HG02884 (cell line): ENCODE measurements at regions not wholly inside any gene's neighbourhood (a gene's known extent, or its start where the extent isn't known, plus 50 kb on each side); places are given as distances from the start of the nearest gene placed in this dataset.
A peak's percentile ranks its signal among the peaks of the same experiment; 100 is the strongest.

Experiments
- ATAC-seq: cut with Tn5 transposase; IDR thresholded peaks from one replicate; pipeline ENCODE4 v1.9.1; 2021; ENCODE audit warnings: mild to moderate bottlenecking, moderate library complexity; ENCODE audit not compliant: unreplicated experiment

DNA sequence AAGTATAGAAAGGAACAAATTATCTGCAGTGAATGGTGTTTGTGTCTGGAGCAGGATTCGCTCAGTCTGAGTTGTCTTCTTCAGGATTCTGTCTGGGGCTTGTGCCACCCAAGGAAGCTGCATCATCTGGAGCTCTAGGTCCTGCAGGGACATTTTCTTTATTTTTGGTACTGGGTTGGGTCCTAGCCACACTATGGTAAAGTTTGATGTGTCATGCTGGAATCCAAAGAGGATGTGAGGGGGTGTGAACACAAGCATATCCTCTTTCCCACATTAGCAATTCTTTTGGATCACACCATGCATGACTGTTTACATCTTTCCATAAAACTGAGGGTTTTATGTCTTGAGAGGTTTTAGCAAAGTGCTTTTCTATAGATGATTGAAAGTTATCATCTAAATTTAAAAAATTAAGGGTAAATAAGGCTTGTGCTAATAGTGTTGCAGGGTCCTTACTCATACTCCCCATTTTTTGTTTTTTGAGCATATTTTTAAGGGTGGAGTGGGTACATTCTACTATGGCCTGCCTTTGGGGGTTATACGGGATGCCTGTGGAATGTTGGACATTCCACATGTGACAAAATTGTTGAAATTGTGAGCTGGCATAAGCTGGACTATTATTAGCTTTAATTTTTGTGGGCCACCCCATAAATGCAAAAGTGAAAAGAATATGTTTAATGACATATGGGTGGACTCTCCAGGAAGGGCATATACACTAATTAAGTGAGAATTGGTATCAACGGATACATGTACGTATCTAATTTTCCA lies 152.0 kb upstream of the HMCN1 start:
- no peak for ATAC-seq

GRCh38 chr1:185581020-185581419 lies 153.2 kb upstream of the HMCN1 start:
- ATAC-seq, result no peak

DNA sequence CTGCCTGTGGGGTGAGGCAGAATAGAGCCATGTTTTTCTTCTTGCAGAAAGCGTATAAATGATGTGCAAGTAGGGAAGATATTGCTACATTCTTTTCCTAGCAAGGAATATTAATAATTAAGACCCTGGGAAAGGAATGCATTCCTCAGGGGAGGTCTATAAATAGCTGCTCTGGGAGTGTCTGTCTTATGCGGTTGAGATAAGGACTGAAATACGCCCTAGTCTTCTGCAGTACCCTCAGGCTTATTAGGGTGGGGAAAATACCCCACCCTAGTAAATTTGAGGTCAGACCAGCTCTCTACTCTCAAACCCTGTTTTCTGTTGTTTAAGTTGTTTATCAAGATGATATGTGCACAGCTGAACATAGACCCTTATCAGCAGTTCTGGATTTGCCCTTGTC lies 155.9 kb upstream of the HMCN1 start:
- ATAC-seq, result no peak

DNA sequence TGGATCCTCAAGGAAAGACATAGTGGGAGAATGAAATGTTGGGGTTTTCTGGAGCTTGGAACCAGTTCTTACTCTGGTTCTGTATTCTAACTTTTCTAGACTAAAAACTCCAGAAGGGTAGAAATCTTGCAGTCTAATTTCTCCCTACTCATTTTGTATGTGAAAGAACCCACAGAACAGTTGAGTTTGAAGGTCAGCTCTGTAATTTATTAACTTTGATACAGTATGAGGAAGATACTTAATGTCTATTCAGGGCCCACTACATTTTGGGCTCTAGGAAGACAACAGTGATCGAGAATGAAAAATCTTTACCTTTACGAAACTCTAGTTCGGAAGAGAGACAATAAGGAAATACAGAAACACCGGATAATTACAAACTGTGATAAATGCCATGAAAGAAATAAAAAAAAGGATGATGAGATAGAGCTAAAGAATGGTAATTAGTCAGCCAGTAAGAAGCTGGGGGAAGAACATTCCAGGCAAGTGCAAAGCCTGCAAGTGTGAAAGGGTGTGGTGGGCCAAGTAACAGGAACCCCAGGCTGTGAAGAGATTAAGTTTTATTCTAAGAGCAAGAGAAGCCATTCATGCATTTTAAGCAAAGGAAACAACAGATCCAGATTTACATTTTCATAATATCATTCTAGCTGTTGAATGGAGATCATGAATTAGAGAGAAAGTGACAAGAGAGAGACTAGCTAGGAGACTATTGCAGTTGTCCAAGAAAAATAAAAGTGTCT lies 159.9 kb upstream of the HMCN1 start:
- no peak for ATAC-seq

DNA sequence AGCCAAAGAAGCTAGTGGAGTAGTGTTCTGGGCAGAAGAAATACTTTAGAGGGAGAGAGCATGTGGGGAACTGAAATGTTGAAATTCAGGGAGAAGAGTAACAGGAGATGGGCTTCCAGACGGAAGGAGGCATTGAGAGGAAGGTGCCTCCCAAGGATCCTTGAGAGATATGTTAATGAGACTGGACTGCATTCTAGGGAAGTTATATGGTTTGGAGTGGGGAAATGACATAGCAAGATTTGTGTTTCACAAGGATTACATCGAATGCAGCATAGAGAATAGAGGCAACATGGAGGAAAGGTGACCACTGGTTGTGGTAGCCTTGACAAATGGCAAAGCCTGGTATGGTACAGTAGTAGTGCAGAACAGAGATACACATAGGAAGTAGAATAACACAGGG lies 160.5 kb upstream of the HMCN1 start:
- no peak for ATAC-seq

DNA sequence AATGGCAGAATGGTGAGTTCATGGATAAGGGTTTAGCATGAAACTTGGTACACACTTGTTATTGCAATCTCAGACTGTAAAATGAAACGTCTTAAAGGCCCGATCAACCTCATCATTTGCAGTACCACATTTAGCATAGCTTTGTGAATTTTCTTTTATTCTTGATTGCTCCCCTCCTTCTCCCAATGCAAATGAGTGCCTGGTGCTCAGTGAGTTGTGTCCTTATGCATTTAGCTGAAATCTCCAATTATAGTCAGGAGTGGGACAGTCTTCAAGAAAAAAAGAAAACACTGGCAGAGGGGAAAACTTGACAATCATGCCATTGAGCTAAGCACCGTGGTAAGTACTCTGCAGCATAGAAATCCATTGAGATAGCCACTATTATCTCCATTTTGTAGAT lies 161.0 kb upstream of the HMCN1 start:
- no peak for ATAC-seq

DNA sequence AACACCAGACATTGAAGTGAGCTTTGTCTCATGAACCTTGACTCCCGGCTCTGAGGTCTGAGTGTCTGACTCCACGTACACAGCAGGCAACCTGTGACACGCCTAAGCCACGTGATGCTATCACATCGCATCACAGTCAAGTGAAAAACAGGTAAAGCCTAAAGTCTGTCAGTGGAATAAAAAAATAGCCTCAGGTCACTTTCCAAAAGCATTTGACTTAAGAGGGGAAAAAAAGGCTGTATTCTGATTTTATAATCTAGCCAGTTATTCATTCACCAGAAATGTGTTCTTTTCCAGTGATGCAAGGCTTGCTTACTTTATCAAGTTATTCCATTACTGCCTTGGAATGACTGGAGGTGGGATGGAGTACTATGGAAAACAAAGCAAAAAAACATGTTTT lies 163.2 kb upstream of the HMCN1 start:
- no peak for ATAC-seq

- ATAC-seq, result no peak
Measured at GRCh38 chr1:185568155-185569123, 165.8 kb upstream of the HMCN1 start.

GRCh38 chr1:185567440-185567839 lies 166.8 kb upstream of the HMCN1 start:
- ATAC-seq, result no peak

DNA sequence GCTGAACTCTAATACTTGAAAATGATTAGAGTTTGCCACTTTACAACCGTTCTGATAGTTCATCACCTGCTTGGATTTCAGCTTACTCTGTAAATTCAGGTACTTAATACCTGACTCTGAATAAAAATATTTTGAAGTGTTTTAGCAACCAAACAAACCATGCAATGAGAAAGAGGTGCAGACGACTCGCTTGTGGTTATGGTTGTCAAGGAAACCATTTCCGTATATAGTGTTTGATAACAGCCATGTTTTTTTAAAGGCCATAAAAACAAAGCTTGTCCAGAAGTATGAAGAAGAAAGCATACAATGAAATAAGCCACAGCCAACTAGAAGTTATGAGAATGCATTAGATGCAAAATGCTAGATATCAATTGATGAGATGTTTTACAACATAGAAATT lies 167.2 kb upstream of the HMCN1 start:
- no peak for ATAC-seq

- no peak for ATAC-seq
Measured at GRCh38 chr1:185565302-185565701, 168.9 kb upstream of the HMCN1 start.

DNA sequence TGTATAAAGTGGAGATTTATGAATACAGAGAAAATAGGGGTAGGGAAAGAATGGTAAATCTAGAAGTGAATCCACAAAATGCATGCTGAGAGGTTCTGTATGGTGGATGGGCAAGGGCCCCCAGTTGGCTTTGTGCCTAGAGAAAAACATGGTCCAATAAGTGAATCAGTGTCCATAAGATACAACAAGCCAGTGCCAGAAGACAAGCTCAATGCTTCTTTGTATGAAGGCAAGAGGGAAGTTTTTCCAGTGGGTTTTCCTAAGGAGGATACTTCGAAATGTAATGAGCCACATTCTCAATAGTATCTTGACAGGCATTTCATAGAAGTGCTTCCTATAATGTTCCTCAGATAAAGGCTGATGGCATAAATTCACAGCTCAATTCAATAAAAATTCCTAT lies 169.4 kb upstream of the HMCN1 start:
- ATAC-seq, result no peak

DNA sequence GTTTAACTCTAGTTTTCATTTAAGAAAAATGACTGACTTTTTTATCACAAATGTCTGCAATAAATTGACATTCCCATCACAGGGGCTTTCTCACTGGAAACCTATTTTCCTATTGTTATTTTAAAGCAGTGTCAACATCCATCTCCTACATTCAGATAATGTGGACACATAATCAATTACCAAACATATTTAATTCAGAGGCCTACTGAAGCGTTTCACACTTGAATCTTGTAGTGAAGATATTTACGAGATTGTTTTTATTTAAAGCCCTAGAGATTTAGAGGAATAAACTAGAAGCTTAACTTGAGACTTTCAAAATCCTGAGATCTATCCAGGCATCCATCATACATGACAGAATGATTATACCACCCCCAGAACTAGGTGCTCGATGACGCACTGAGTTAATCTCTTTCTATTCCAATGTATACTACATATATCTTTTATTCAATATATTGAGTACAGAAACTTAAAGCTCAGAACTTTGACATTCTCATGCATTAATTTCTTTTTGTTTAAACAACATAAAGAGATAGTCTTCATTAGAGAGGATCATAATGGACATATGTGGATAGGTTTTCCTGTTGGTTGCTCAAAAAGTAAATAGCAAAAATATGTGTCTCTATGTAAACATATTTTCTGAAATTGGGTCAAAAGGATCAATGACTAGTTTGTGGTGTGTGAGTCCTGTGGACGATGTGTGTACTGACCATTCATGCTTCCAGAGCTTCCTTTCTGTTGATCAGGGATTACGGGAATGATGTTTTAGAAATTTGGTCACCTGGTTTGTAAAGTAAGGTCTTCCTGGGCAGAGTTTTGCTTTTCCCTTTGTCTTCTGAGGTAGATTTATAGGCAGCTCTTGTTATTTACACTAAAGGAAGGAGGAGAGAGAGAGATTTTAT lies 171.5 kb upstream of the HMCN1 start:
- ATAC-seq, result no peak

GRCh38 chr1:185561629-185562028 lies 172.6 kb upstream of the HMCN1 start:
- ATAC-seq, result no peak

GRCh38 chr1:185560760-185561159 lies 173.4 kb upstream of the HMCN1 start:
- no peak for ATAC-seq

- ATAC-seq, result peak; percentile 97
Measured at GRCh38 chr1:185559684-185560331, 174.4 kb upstream of the HMCN1 start.

DNA sequence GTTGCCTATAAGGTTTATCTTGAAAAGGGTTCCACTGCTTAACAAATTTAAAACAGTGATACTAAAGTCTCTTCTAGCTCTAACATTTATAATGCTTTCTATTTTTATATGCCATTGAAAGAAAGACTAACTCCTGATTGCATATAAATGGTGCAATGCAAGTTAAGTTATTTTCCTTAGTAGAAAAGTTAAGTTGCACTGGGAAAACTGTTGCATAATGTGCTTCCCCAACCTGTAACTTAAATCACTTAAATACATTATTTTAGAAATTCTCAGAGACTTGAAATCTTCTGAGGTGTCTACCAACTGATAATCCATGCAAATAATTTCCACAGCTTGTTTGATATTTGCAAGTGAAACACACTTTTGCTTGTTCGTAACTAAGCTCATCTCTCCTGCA lies 175.0 kb upstream of the HMCN1 start:
- ATAC-seq, result no peak

DNA sequence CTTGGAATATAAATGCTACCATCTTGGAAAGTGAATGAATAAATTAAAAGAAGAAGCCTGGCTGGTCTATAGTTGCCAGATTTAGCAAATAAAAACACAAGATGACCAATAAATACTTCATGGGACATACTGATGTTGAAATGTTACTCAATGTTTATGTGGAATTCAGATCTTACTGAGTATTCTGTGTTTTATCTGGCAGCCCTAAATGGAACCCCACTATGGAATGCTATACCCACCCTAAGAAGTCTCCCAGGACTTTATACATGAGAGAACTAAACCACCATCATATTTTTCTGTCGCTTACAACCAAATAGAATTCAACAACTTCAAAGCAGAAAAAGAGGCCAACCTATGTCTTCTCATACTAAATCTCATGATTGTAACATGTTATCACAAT lies 177.6 kb upstream of the HMCN1 start:
- ATAC-seq, result no peak

- ATAC-seq, result no peak
Measured at GRCh38 chr1:185555743-185556142, 178.4 kb upstream of the HMCN1 start.

GRCh38 chr1:185551008-185551407 lies 183.2 kb upstream of the HMCN1 start:
- ATAC-seq, result no peak
